NCI-H2196 (cell line): ENCODE measurements at regions not wholly inside any gene's neighbourhood (a gene's known extent, or its start where the extent isn't known, plus 50 kb on each side); places are given as distances from the start of the nearest gene placed in this dataset.

ENCODE experiments used
- DNase-seq: peaks from one replicate; lab custom pipeline; 2025; ENCODE audit not compliant: unreplicated experiment; lab: John Stamatoyannopoulos, UW

GRCh38 chr18:78540636-78541529 is 438.7 kb upstream of the SALL3 start:
- DNase-seq, result no peak

GRCh38 chr18:78542204-78542603 is 437.4 kb upstream of the SALL3 start:
- DNase-seq, result no peak

GRCh38 chr18:78543201-78543725 is 436.4 kb upstream of the SALL3 start:
- DNase-seq, result no peak

GRCh38 chr18:78546281-78546680 is 433.3 kb upstream of the SALL3 start:
- DNase-seq, result no peak

- DNase-seq, result no peak
Observed at GRCh38 chr18:78547817-78548216, 431.8 kb upstream of the SALL3 start.

GRCh38 chr18:78548261-78549058 is 431.2 kb upstream of the SALL3 start:
- DNase-seq, result no peak

GRCh38 chr18:78549971-78550370 is 429.6 kb upstream of the SALL3 start:
- no peak for DNase-seq

GRCh38 chr18:78554944-78555608 is 424.5 kb upstream of the SALL3 start:
- DNase-seq, result no peak

GRCh38 chr18:78557371-78557770 is 422.2 kb upstream of the SALL3 start:
- no peak for DNase-seq

- DNase-seq, result no peak
Observed at GRCh38 chr18:78558101-78558810, 421.4 kb upstream of the SALL3 start.

- DNase-seq, result no peak
Observed at GRCh38 chr18:78558948-78559347, 420.7 kb upstream of the SALL3 start.

- DNase-seq, result no peak
Observed at GRCh38 chr18:78559584-78559983, 420.0 kb upstream of the SALL3 start.

GRCh38 chr18:78561757-78562510 is 417.7 kb upstream of the SALL3 start:
- DNase-seq, result no peak

GRCh38 chr18:78562531-78562961 is 417.1 kb upstream of the SALL3 start:
- DNase-seq, result no peak

- no peak for DNase-seq
Observed at GRCh38 chr18:78563110-78563509, 416.5 kb upstream of the SALL3 start.

- DNase-seq, result no peak
Observed at GRCh38 chr18:78564030-78564429, 415.6 kb upstream of the SALL3 start.

GRCh38 chr18:78564518-78564917 is 415.1 kb upstream of the SALL3 start:
- no peak for DNase-seq

GRCh38 chr18:78565240-78565639 is 414.4 kb upstream of the SALL3 start:
- no peak for DNase-seq

- DNase-seq, result no peak
Observed at GRCh38 chr18:78566065-78566464, 413.6 kb upstream of the SALL3 start.

GRCh38 chr18:78566720-78567119 is 412.9 kb upstream of the SALL3 start:
- no peak for DNase-seq
